RPMI7951 (cell line): ENCODE measurements at regions not wholly inside any gene's neighbourhood (a gene's known extent, or its start where the extent isn't known, plus 50 kb on each side); places are given as distances from the start of the nearest gene placed in this dataset.
"Not testable (repeated sequence)": the region's sequence is repeated elsewhere in the genome, so short reads cannot be mapped to it uniquely, and the experiment has no call there.

Source experiments
- DNase-seq: peaks from one replicate; pipeline ENCODE4 v3.0.0-alpha.2; 2012; ENCODE audit warnings: low read depth

- DNase-seq, result no peak
These were observed 210.7 kb downstream of the CDH26 start for GRCh38 chr20:60168963-60169362.

GRCh38 chr20:60170116-60170515 lies 211.9 kb downstream of the CDH26 start:
- DNase-seq, result no peak

GRCh38 chr20:60171313-60171712 lies 213.1 kb downstream of the CDH26 start:
- DNase-seq, result no peak

- DNase-seq, result no peak
These were observed 213.5 kb downstream of the CDH26 start for GRCh38 chr20:60171738-60172137.

- no peak for DNase-seq
These were observed 214.2 kb downstream of the CDH26 start for GRCh38 chr20:60172346-60172984.

GRCh38 chr20:60177080-60177479 lies 218.9 kb downstream of the CDH26 start:
- DNase-seq, result no peak

GRCh38 chr20:60180986-60181385 lies 222.8 kb downstream of the CDH26 start:
- no peak for DNase-seq

- no peak for DNase-seq
These were observed 228.2 kb downstream of the CDH26 start for GRCh38 chr20:60186412-60186811.

DNA sequence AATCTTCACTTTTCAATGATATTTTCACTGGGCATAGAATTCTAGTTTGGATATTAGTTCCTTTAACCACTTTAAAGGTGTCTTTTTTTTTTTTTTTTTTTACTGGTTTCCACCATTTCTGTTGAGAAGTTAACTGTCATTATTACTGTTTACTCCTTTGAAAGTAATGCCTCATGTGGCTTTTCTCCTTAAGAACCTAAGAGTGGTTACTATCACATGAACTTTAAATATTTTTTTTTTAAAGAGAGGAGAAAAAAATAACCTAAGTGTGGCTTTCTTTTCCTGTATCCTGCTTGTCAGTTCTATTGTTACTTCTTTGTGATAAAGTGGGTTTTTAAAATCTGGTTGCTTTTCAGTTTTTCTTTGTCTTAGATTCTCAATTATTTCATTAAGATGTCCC lies 229.5 kb downstream of the CDH26 start:
- no peak for DNase-seq

DNA sequence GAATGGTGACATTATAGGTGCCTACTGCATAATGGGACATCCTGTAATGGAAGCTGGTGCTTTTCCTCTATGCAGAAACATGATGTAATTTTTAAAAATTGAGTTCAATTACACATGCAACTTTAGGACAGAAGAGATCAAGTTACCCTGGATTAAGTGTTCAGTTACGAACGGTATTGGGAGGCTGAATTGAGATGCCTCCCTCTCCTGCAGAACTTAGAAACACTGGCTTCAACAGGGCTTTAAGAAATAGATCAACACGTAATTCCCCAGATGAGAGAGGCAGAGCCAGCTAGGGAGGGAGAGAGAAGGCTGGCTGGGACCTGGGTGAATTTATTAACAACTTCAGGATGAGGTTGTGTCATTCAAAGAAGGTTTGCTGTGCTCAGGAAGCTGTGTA lies 232.8 kb downstream of the CDH26 start:
- no peak for DNase-seq

- peak; percentile 11 for DNase-seq
These were observed 234.1 kb downstream of the CDH26 start for GRCh38 chr20:60192326-60192725.

DNA sequence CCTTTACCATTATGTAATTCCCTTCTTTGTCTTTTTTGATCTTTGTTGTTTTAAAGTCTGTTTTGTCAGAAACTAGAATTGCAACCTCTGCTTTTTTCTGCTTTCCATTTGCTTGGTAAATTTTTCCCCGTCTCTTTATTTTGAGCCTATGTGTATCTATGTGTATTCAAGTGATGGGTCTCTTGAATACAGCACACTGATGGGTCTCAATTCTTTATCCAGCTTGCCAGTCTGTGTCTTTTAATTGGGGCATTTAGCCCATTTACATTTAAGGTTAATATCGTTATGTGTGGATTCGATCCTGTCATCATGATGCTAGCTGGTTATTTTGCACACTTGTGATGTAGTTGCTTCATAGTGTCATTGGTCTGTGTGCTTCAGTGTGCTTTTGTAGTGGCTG lies 240.9 kb downstream of the CDH26 start:
- not testable (repeated sequence) for DNase-seq

DNA sequence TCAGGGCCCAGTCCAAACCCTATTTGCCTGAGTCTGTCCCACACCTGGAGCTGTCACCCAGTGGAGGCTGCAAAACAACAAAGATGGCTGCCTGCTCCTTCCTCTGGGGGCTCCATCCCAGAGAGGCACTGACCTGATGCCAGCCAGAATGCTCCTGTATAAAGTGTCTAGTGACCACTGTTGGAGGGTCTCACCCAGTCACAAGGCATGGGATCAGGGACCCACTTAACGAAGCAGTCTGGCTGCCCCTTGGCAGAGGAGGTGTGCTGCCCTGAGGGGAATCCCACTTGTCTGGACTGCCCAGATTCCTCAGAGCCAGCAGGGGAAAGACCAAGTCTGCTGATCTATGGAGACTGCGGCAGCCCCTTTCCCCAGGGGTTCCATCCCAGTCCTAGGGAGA lies 241.6 kb downstream of the CDH26 start:
- no peak for DNase-seq

DNA sequence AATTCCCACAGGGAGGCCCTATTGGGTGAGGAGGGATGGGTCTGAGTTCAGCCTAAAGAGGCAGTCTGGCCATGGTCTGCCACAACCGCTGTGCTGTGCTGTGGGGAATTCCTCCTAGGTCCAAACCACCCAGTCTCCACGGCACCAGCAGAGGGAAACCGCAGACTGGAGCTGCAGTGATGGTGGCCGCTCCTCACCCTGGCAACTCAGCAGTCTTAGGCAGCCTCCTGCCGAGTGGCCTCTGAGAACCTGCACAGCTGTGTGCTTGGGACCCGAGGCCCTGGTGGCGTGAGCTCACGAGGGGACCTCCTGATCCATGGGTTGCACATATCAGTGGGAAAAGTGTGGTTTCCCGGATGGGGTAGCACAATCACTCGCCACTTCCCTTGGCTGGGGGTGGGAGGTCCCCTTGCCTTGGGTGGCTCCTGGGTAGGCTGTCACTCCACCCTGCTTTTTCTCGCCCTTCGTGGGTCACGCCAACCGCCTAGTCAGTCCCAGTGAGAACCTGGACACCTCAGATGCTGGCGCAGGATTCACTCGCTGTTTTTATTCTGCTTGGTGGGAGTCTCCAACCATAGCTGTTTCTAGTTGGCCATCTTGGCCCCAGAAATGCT lies 242.2 kb downstream of the CDH26 start:
- no peak for DNase-seq

DNA sequence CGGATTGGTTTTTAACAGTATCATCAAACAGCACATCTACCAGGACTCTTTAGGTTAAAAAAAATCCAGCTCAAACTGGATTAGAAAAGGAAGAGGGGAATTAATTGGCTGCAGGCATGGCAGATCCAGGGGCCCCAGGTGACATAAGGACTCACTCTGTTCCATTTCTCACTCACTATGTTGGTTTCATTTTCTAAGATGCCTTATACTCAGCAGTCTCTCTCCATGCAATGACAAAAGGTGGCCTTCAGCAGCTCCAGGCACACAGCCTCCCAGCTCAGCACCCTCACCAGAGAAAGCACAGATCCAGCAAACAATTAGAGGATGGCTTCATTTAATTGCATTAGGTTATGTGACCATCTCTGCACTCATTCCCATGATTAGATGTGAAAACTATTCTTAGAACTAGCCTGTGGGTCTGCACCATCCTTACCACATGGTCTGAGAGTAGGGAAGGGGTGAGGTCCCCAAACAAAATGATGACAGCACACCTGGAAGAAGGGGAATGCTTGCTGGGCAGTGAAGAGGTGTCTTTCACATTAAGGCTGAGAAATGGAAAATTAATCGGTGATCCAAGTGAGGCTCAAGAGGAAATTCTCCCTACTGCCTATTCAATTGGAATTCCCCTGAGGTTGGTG lies 243.1 kb downstream of the CDH26 start:
- DNase-seq, result no peak

DNA sequence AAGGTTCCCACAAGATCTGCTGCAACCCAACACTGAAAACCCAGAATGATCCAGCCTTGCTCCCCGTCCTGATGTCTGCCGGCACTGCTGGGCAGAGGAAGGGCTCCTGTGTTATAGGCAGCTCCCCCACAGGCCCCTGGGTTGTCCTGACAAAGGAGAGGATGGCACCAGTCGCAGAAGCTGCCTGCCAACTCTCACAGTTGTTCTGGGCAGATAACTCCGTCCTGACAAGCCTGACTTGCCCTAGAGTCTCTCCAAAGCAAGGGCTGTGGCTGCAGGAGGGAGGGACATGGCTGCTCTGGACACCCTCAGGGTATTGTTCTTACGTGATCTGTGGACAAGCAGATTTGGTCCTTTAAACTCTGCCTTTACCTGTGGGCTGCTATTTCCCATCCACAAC lies 243.8 kb downstream of the CDH26 start:
- DNase-seq, result no peak

- peak; percentile 25 for DNase-seq
These were observed 245.2 kb downstream of the CDH26 start for GRCh38 chr20:60203451-60203850.

- no peak for DNase-seq
These were observed 246.4 kb downstream of the CDH26 start for GRCh38 chr20:60204601-60205000.

- peak; percentile 53 for DNase-seq
These were observed 248.0 kb downstream of the CDH26 start for GRCh38 chr20:60206259-60206658.

DNA sequence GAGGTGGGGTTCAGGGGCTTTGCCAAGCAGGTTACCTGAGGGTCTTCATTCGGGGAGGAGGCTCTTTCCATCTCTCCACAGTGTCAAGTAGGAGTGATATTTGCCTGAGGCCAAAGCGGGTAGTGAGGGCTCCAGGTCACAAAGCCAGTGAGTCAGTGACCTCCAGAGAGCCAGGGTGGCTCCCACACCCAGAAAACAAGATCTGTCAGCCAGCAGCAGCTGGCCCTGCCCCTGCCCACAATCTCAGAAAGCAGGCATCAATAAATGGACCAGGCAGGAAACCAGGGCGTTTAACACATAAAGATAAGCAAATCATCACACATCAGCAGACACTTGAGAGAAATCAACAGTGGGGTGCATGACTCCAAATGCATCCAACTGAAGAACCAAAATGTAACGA lies 250.8 kb downstream of the CDH26 start:
- peak; percentile 47 for DNase-seq

GRCh38 chr20:60210779-60211617 lies 252.8 kb downstream of the CDH26 start:
- DNase-seq, result peak; percentile 64
